ENCODE measurements at regions not wholly inside any gene's neighbourhood (a gene's known extent, or its start where the extent isn't known, plus 50 kb on each side); places are given as distances from the start of the nearest gene placed in this dataset.
"Not testable (repeated sequence)": the region's sequence is repeated elsewhere in the genome, so short reads cannot be mapped to it uniquely, and the experiment has no call there.

GRCh38 chr9:79433703-79434102, 138.1 kb upstream of the TLE4 start:
- Histone ChIP-seq H3K36me3 (no peaks in the 10 kb centered on the region), H3K27ac (no peak overlapping the region), H3K4me3 (no peak overlapping the region), H3K4me1 (peaks cover 0 to 17% (median 12%) of the 10 kb centered on the region in 4 donors), H3K9me3 (no peaks in the 10 kb centered on the region), H3K27me3 (peaks cover 0 to 9% (median 0%) of the 10 kb centered on the region in 3 donors)
- TF ChIP-seq EP300 (IDR thresholded peaks at IDR 0.05) (no peak), CTCF (IDR thresholded peaks at IDR 0.05) (no peak), POLR2AphosphoS5 (IDR thresholded peaks at IDR 0.05) (no peak), POLR2A (IDR thresholded peaks at IDR 0.05) (no peak)
- intact Hi-C loops (cut with DNase I; ENCODE audit: low total_unique reads) = no loop called here
- peak in 1 of 2 donors; percentile 5 for DNase-seq

GRCh38 chr9:79439221-79439620, 132.5 kb upstream of the TLE4 start:
- H3K27ac ChIP-seq; intact Hi-C loops (cut with DNase I; ENCODE audit: low total_unique reads); H3K4me1 ChIP-seq; H3K9me3 ChIP-seq; H3K36me3 ChIP-seq: not testable (repeated sequence)
- Histone ChIP-seq H3K4me3 (peak overlapping the region; percentile 18 to 33 (median 25)), H3K27me3 (peaks cover 0 to 12% (median 0%) of the 10 kb centered on the region in 3 donors)
- peak in 1 of 2 donors; percentile 63 for DNase-seq
- 9 to 21% (median 15%) methylated on average over 18 to 19 of the region's 19 CpGs for WGBS, 5 donors

GRCh38 chr9:79446523-79447307, 125.0 kb upstream of the TLE4 start:
- Histone ChIP-seq H3K4me3 (no peak overlapping the region), H3K4me1 (no peaks in the 10 kb centered on the region), H3K27me3 (no peaks in the 10 kb centered on the region), H3K36me3 (no peaks in the 10 kb centered on the region), H3K9me3 (peaks cover 0 to 2% (median 0%) of the 10 kb centered on the region in 4 donors), H3K27ac (no peak overlapping the region)
- intact Hi-C loops (cut with DNase I; ENCODE audit: low total_unique reads) = no loop called here
- WGBS, 5 donors = 47 to 50% (median 50%) methylated on average over 4 of the region's 4 CpGs
- DNase-seq = no peak
- TF ChIP-seq POLR2AphosphoS5 (IDR thresholded peaks at IDR 0.05) = no peak
- no peak for TF ChIP-seq POLR2A (IDR thresholded peaks at IDR 0.05)
- TF ChIP-seq EP300 (IDR thresholded peaks at IDR 0.05) = no peak
- no peak for TF ChIP-seq CTCF (IDR thresholded peaks at IDR 0.05)

GRCh38 chr9:79447308-79447605, 124.5 kb upstream of the TLE4 start:
- intact Hi-C loops (cut with DNase I; ENCODE audit: low total_unique reads) = no loop called here
- TF ChIP-seq CTCF (IDR thresholded peaks at IDR 0.05) (no peak), POLR2A (IDR thresholded peaks at IDR 0.05) (no peak), EP300 (IDR thresholded peaks at IDR 0.05) (no peak), POLR2AphosphoS5 (IDR thresholded peaks at IDR 0.05) (no peak)
- H3K4me1 ChIP-seq = no peaks in the 10 kb centered on the region
- H3K27ac ChIP-seq = no peak overlapping the region
- H3K9me3 ChIP-seq = peaks cover 0 to 7% (median 1%) of the 10 kb centered on the region in 4 donors
- no peaks in the 10 kb centered on the region for H3K36me3 ChIP-seq
- H3K27me3 ChIP-seq = no peaks in the 10 kb centered on the region
- no peak for DNase-seq
- 81 to 95% (median 91%) methylated on average over 3 of the region's 3 CpGs for WGBS, 5 donors
- no peak overlapping the region for H3K4me3 ChIP-seq

DNA sequence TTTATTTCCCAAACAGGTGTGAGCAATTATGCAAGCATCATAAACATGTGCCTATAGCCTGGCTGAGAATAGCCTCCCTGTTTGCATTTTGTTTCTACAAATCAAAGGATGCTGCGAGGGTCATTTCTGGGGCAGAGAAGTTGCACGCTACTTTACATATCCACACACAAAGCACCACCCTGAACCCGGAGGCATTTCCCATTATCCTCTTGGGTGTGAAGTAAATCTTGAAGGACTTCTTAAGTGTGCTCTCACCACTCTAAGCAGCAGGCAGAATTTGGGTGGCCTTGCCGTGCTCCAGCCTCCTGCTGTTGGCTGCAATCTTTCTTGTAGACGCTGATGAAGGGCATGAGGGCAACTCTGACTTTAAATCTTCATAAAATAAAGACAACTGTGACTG, 124.0 kb upstream of the TLE4 start:
- H3K9me3 ChIP-seq = peaks cover 0 to 9% (median 4%) of the 10 kb centered on the region in 4 donors
- intact Hi-C loops (cut with DNase I; ENCODE audit: low total_unique reads) = no loop called here
- WGBS, 5 donors = 56 to 76% (median 64%) methylated on average over 5 of the region's 5 CpGs
- H3K4me1 ChIP-seq = no peaks in the 10 kb centered on the region
- TF ChIP-seq POLR2A (IDR thresholded peaks at IDR 0.05) (no peak), POLR2AphosphoS5 (IDR thresholded peaks at IDR 0.05) (no peak), CTCF (IDR thresholded peaks at IDR 0.05) (no peak), EP300 (IDR thresholded peaks at IDR 0.05) (no peak)
- H3K36me3 ChIP-seq = no peaks in the 10 kb centered on the region
- H3K27ac ChIP-seq = no peak overlapping the region
- no peaks in the 10 kb centered on the region for H3K27me3 ChIP-seq
- no peak for DNase-seq
- H3K4me3 ChIP-seq = no peak overlapping the region

Measured in stomach (tissue), 8 donors.